ENCODE measurements at regions not wholly inside any gene's neighbourhood (a gene's known extent, or its start where the extent isn't known, plus 50 kb on each side); places are given as distances from the start of the nearest gene placed in this dataset.

DNA sequence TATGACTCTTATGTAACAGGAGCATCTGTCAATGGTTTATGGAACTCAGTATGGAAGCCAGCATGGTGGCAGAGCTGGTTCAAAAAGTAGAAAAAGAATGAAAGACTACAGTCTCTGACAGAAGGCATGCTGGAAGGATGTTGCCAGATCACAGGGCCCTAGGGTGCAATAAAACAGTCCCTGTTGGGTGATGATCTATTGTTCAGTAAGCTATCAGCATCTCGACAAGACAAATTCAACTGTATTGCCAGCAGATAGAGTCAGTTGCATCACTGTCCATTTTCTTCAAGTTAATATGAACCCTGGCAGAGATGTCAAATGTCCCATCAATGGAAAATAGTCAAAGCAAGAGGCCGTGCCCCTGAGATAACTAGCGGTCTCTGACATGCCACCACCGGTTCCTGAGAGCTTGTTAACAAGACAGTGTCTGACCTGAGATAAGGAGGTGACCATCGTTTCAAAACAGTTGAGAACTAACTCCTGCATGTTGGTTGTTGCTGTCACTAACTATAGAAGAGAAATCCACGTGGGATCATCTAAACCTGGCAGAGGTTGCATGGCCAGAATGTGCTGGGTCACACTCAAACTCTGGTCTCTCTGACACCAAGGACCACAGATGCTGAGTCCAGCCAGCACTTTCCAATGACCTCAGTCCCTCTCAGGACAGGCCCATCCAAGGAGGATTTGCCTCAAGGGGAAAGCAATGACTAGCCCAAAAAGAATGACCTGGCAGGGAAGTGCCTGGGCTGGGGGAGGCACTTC lies 125.9 kb downstream of the RIPK4 start:
- no peak for TF ChIP-seq GATA2 (IDR thresholded peaks at IDR 0.05; ENCODE audit: low read depth, low read length)
- TF ChIP-seq GATA3 (IDR thresholded peaks at IDR 0.05; ENCODE audit: low read depth, low read length): no peak
